ENCODE measurements at regions not wholly inside any gene's neighbourhood (a gene's known extent, or its start where the extent isn't known, plus 50 kb on each side); places are given as distances from the start of the nearest gene placed in this dataset.

GRCh38 chr21:24681456-24681855, 925.8 kb downstream of the MRPL39 start:
- TF ChIP-seq EZH2 (IDR thresholded peaks at IDR 0.05) = no peak
- TF ChIP-seq POLR2AphosphoS5 (IDR thresholded peaks at IDR 0.05; ENCODE audit: borderline replicate concordance, low read depth, low read length) = no peak
- no peak for TF ChIP-seq FOXP2 (optimal IDR thresholded peaks at IDR 0.05; ENCODE audit: control extremely low read depth, extremely low read length, insufficient read depth)

Data from SK-N-MC (cell line).